GM19455 (cell line): ENCODE measurements at regions not wholly inside any gene's neighbourhood (a gene's known extent, or its start where the extent isn't known, plus 50 kb on each side); places are given as distances from the start of the nearest gene placed in this dataset.
"Not testable (repeated sequence)": the region's sequence is repeated elsewhere in the genome, so short reads cannot be mapped to it uniquely, and the experiment has no call there.

Source experiments
- ATAC-seq: cut with Tn5 transposase; IDR thresholded peaks from one replicate; pipeline ENCODE4 v1.9.1; 2021; ENCODE audit not compliant: unreplicated experiment

DNA sequence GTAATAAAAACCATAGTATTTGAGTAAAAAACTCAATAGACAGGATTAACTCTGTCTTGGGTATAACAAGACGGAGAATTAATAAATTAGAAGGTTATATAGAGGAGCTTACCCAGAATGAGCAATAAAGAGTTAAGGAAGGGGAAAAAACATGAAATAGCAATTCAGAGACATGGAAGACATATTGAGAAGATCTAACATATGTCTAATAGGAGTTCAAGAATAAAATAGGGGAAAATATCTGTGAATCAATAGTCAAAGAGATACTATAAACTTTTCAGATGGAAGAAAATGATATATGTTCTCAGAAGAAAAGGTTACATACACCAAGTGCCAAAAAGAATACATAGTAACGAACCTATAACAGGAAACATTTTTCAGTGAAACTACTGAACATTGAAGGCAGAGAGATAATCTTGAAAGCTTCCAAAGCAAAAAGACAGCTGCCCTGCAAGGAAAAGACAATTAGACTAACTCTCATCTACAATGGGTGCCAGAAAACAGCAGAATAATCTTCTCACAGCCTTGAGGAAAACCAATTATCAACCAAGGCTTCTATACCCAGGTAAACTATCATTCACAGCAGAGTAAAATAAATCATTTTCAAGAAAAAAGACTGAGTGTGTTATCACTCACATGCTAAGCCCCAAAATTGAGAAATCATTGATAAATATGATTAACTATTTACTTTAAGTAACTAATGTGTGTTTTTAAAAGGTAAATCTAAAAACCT lies 106.0 kb downstream of the ENC1 start:
- no peak for ATAC-seq

DNA sequence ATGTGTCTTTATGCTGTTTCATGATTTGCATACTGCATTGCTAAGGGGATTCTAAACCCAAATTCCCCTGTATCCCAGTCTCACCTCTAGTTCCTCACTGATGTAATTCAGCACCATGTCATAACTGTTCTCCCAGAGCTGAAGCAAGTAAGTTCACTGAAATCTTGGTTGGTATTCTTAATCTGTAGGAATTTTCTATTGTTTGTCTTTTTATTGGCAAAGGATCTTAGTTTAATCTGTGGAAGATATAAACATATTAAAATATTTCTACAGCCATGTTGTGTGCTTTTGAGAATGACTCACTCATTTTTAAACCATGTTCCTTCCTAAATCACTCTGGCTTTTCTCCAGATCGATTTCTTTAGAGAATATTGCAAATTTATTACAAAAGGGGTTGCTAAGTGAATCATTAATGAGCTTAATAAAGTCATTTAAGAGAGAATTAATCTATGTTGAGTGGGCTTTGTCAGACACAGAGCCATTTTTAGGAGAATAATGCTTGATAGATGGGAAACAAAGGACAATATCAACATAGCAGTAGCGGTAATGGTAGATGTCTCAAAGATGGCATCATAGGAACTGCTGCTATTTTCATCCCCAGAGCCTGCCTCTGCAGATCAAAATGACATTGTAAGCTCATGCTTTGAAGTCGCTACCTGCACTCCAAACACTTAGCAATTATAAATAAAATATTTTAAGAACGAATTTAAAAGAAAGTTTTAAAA lies 110.0 kb downstream of the ENC1 start:
- no peak for ATAC-seq

DNA sequence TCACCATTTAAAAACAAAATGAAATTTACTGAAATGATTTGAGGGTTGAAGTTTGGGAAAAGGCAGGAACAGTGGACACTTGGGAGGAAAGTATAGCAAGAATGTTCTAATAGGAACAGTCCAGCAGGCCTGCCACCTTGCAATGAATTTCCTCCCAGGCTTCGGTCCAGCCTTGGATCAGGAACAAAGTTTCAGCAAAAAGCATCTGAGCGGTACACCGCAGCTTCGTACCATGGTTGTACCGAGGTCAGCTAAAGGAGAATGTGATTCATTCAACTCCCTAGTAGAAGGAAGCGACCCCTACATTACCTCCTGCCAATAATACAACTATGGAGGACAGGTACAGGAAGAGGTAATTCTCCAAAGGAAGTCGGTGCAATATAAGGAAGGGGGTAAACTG lies 111.4 kb downstream of the ENC1 start:
- ATAC-seq: no peak

DNA sequence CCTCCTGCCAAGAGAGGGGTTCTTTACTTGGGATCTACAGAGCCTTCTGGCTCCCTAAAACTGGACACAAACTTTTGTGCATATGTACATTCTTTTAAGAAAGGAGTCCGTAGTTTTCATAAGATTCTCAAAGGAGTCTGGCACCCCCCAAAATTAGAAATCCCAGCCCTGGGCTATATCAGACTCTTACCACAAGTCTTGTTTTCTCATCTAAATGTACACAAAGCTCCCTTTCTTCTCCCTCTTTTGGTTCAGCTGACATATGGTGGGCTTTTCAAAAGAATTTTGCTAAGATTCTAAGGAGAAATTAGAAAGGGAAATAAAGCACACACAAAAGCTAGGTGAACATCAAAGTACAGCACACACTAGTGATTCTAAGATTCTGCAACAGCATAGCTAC lies 114.4 kb downstream of the ENC1 start:
- no peak for ATAC-seq

DNA sequence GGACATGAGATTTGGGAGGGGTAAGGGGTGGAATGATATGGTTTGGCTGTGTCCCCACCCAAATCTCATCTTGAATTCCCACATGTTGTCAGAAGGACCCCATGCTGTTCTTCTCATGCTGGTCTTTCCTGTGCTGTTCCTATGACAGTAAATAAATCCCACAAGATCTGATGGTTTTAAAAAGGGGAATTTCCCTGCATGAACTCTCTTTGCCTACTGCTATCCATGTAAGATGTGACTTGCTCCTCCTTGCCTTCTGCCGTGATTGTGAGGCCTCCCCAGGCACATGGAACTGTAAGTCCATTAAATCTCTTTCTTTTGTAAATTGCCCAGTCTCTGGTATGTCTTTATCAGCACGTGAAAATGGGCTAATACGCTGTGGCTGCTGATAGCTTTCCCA lies 115.8 kb downstream of the ENC1 start:
- not testable (repeated sequence) for ATAC-seq

DNA sequence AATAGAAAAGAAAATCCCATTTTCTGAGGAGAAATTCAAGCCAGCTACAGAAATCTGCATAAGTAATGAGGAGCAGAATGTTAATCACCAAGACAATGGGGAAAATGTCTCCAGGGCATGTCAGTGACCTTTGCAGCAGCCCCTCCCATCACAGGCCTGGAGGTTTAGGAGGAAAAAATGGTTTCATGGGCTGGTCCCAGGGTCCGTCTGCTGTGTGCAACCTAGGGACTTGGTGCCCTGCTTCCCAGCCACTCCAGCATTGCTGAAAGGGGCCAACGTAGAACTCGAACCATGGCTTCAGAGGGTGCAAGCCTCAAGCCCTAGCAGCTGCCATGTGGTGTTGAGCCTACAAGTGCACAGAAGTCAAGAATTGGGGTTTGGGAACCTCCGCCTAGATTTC lies 116.8 kb downstream of the ENC1 start:
- not testable (repeated sequence) for ATAC-seq

DNA sequence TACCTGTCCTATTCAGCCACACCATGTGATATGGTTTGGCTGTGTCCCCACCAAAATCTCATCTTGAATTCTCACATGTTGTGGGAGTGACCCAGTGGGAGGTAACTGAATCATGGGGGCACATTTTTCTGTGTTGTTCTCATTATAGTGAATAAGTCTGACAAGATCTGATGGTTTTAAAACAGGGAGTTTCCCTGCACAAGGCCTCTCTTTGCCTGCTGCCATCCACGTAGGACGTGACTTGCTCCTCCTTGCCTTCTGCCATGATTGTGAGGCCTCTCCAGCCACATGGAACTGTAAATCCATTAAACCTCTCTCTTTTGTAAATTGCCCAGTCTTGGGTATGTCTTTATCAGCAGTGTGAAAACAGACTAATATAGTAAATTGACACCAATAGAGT lies 117.7 kb downstream of the ENC1 start:
- not testable (repeated sequence) for ATAC-seq

DNA sequence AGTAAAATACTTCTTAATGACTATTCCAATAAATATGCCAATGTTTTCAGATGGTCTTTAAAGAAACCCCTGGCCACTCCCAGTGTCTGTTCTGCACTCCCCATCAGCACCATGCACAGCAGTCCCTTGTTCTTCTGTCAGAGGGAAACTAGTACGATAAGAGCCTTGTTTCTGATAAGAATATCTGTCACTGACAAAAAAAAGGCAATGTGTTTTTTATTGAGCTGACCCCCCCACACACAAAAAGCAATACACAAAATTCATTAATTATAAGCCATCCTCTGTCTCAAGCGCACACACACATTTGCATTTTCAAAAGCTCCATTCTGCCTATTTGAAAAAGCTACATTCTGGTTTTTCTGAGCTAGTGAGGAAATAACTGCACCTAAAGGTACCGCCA lies 119.1 kb downstream of the ENC1 start:
- no peak for ATAC-seq

DNA sequence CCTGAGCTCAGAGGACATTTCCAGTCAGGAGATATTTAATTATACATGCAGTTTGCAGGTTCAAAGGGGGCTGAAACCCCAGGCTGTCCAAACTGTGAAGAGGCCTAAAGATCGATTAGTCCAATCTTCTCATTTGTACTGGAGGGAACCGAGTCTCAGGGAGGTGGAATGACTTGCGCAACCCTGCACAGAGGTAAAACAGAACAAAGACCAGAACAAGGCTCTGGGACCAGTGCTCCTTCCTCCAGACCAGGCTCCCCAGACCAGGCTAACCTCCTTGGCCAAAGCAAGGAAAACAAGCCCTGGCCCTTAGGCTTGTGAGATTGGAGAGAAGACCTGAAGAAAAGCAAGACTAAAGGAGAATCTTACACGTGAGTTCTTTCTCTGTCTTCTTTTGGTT lies 120.8 kb downstream of the ENC1 start:
- ATAC-seq: no peak

DNA sequence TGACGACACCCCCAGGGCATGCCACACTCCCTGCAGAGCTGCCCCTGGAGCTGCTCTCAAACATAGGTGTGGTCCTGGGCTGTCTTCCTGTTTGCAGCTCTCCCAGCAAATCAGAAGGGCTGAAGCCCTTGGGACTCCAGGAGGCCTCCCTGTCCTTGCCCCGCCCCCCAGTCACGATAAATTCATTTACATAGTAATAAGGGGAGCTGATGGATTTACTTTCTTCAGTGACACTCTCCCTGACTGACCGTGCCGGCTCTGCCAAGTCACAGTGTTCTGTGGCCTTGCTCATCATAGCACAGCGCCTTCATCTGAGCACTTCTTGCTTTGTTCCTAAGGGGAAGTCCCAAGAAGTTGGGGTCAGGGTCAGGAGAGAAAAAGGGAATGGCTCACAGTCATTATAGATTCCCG lies 121.4 kb downstream of the ENC1 start:
- no peak for ATAC-seq

DNA sequence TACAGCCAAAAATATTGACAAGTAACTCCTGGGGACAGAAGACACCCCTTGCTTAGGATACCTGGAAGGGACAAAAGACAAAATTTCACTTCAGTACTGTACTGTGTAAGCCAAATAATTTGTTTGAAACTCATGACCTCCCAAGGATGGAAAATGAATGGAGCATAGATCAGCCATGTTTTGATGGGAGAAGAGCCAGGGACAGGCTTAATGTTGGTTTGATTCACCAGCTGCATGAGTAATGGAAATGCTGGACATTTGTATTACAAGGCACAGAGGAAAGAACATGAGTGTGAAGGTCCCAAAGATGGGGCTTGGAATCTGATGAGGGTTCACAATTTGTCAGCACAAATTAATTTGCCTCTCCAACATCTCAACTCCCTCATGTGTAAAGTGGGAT lies 122.8 kb downstream of the ENC1 start:
- ATAC-seq: no peak

DNA sequence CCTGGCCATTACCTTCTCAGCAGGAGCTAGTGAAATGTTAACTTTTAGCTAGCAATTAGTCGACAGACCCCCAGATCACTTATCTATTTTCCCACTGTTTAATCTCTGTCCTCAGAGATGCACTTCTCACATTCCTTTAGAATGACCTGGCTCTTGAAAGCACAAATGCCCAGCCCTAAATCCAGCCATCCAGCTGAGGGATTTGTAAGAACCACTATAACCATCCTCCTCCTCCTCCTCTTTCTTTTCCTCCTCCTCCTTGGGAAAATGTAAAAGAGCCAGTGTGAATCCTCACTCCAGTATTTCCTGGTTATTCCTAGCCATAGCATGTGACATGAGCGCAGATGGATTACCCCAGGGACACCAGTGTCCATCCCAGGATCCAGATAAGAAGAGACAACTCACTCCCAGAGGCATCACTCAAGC lies 124.3 kb downstream of the ENC1 start:
- no peak for ATAC-seq

DNA sequence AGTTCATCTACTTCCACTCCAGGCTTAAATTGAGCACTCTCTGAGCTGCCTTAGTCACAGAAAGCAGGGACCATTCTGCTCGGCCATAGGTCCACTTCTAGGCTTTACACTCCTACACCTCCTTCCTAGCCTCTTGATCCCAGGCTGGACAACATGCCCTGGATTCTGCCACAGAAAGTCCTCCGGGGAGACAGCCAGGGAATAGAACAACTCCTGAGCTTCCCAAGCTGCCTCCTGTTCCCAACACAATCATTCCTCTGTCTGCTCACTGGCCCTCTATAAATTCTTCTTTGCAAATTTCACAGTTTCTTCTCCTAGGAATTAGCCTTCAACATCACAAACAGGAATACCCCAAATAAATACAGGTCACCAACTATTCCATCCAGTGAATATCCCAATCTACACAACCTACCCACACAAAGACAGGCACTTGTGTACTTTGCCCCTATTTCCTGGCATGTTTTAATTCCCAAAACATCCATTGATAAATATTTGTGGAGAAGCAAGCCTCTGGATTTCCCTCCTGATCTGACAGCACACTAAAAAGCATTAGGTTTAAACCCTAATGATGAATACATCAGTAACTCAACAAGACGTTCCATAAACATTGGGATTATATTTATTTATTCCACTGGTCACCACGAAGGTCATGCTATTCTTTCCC lies 125.5 kb downstream of the ENC1 start:
- no peak for ATAC-seq

DNA sequence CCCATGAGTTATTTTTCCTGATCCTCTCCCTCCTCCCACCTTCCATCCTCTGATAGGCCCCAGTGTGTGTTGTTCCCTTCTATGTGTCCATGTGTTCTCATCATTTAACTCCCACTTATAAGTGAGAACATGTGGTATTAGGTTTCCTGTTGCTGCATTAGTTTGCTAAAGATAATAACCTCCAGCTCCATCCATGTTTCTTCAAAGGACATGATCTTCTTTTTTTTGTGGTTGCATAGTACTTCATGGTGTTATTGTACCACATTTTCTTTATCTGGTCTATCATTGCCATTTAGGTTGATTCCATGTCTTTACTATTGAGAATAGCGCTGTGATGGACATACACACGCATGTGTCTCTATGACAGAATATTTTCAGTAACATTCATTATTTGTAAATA lies 128.8 kb downstream of the ENC1 start:
- not testable (repeated sequence) for ATAC-seq

DNA sequence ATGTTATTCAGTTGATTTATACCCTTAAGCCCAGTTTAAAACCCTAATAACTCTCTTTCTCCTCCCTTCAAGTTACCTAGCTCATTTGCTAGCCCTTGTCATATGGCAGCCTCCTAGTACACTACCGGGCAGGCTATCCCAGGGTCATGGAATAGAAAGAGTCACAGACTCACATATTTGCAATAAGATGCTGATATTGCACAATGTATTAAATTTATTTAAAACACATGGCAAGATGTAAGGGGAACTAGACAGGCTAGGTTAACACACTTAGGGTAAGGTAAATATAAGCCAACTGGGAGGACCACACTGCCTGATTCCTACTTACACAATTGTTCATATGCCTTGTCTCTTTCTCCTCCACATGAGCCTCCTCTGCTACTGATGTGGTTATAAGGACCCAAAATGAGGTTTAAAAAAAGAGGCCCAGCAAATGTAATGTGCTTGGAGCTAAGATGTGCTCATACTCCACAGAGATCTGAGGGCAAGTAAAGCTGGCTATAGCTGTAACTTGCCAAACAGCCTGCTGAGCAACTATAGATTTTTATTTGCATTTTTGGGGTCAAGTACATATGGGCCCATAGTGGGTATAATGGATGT lies 130.0 kb downstream of the ENC1 start:
- ATAC-seq: no peak

DNA sequence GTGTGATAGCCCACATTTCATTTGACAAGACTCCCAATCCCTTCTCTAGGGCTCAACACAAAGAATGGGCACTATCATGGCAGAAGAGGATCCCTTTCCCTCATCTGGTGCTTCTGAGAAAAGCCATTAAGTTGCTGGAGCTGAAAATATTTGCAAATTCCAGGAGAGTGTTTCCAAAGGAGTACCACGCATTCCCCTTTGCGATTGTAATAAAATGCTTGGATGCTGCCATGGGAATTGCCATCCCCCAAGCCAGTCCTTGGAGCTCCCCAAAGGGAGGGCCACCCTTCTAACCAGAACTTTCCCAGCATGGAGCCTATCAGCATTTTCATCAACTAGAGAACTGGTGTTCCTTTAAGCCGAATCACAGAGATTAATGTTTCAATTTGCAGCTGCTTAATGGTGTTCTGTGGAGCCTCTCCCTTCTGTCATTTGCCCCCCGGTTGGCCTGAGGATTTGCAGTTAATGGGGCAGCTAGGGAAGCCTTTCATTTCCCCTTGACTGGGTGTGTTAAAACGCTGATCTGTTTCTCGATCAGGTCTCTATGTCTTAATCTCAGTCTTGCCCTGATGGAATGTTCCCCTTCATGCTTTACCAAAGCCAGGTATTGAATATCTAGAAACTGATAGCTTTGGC lies 133.0 kb downstream of the ENC1 start:
- ATAC-seq: no peak

DNA sequence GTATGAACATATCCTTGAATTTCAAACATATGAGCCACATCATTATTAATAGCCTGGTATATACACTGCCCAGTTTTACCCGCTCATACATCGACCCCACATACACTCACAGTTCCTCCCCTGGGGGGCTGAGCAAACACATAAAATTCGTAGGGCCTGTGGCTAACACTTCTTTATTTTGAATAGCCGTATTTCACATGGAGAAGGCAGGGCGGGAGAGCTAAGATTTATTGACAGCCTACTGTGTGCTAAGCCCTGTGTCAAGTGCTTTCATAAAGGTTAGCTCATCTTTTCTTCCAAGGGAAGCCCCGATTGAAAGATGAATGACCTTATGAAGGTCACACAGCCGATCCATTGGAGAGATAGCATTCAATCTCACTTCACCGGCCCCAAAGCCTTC lies 134.4 kb downstream of the ENC1 start:
- ATAC-seq: no peak

DNA sequence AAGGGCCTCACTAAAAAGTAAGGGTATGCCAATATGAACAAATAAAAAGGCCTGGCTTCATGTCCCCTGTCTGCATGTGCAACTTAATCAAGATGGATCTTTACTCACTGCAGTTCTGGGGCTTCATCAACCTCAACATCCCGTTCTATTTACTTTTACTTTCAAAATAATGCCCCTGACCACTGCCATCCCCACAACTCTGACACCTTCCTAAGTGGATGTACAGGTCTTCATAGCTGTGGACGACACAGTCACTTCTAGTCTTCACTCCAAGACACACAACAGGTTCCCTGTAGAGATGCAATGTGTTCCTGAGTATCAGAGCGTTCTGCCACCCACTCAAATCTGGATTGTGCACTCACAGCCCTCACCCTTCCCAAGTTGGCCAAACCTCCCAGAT lies 136.1 kb downstream of the ENC1 start:
- no peak for ATAC-seq

DNA sequence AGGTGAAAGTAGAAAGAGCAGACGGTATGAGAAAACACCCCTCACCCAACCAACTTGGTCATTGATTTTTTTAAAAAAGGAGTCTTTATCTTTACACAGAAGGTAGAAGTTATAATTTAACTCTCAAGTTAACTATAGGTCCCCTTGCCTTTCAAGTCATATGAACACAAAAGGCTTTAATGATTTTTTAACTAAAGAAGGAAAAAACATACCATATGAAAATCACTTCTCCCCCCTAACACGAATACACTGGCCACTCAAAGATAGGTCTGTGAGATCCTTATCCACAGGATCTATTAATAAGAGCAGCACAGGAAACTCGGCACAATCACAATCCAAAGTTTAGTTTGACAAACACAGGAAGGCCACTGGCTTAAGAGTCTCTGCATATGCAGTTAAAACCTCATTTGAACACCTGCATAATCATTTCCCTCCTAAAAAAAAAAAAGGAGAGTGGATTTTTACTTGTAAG lies 138.0 kb downstream of the ENC1 start:
- no peak for ATAC-seq

DNA sequence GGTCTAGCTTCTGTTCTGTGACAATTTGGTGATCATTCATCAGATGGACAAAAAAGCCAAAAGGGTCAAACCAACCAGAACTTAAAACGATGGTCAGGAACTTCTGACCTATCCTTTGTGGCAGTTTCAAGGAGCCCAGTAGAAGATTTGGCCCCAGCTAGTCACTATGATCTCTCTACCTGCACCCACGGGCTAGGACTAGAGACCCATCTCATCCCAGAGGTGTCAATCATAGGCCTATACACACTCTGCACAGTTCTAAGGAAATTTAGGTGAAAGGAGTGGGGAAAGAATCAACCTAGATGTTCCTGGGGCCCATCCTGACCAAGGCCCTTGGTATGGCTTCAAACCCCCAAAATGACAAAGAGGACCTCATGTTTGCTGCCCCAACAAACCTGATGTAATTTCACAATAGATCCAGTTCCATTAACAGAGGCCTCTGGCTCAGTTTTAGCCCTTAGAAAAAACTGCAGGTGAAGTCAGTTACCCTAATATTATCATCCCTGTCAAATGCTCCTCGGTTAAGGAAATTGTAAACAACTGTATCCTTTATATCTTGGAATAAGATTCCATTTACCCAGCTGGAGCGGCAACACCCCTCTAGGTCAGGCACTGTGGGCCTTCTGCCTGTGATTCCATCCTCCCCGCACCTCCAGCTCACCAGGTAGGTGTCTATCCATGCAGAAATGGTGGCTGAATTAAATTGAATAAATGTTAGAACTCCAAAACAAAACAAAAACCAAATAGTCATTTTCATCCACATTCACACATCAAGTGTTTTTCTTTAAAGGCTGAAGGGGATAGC lies 138.7 kb downstream of the ENC1 start:
- ATAC-seq: no peak
